GM19455 (cell line): ENCODE measurements at regions not wholly inside any gene's neighbourhood (a gene's known extent, or its start where the extent isn't known, plus 50 kb on each side); places are given as distances from the start of the nearest gene placed in this dataset.
"Not testable (repeated sequence)": the region's sequence is repeated elsewhere in the genome, so short reads cannot be mapped to it uniquely, and the experiment has no call there.

Experiments
- ATAC-seq: cut with Tn5 transposase; IDR thresholded peaks from one replicate; pipeline ENCODE4 v1.9.1; 2021; ENCODE audit not compliant: unreplicated experiment

DNA sequence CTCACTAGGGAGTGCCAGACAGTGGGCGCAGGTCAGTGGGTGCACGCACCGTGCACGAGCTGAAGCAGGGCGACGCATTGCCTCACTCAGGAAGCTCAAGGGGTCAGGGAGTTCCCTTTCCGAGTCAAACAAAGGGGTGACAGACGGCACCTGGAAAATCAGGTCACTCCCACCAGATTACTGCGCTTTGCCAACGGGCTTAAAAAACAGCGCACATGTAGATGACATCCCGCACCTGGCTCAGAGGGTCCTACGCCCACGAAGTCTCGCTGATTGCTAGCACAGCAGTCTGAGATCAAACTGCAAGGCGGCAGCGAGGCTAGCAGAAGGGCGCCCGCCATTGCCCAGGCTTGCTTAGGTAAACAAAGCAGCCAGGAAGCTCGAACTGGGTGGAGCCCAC, 428.5 kb upstream of the SLC39A10 start:
- not testable (repeated sequence) for ATAC-seq

DNA sequence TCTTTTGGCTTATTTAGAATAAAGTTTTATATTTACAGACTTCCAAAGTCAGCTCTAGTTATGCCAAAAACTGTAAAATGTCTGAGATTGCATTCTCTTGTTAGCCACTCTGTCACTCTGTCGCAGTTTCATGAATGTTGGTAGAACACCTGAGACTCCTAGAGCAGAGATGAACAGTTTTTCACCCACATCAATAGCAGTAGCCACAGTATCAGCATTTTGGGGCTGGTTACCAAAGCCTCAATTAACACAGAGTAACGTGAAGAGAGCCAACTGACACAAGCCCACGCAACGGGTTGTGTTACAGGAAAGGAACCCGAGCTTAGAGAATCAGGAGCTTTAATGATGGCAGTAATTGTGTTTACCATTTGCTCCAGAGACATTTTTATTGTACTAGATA, 443.0 kb upstream of the SLC39A10 start:
- no peak for ATAC-seq

DNA sequence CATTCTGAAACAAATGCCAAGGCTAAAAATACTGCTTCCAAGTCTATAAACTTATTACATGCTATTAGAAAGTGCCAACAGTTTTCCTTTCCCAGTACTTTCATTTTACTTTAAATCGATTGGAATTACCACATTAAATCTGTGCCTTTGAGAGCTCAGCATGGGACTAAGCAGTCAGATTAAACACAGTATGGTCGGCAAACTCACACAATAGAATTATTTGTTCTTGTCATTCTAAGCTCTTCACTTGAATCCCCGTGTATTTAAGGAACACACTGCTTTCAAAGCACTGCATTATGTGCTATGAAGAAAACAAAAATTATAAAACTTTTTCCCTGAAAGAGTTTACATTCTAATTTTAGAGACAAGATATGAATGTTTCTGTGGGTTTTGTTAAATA, 444.4 kb upstream of the SLC39A10 start:
- ATAC-seq: no peak

DNA sequence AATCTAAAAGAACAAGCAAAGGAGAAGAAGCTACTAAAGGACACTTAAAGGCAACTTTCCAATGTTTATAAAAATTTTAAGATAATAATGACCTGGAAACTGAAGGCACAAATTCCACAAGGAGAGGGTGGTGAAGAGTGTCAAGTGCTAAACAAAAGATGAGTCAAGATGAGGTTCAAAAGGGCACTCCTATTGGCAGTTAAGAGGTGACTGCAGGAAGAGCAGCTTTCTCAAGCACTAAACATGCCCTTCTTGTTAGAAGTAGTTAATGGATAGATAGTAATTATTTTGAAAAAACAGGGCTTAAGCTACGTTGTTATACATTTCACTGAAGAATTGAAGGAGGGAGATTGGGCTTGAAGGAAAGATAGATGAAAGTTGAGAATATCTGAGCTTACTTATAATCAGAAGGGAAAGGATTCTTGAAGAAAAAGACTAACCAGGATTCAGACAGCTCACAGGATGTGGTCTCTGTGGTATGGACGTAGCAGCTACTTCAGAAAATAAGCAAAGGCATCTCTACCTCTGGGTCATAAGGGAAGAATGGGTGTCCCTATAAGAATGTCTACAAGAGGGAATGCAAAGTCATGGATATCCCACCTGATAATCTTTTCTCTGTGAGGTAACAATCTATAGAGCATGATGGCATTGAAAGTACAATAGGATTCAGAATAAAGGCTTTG, 454.7 kb upstream of the SLC39A10 start:
- ATAC-seq: no peak

DNA sequence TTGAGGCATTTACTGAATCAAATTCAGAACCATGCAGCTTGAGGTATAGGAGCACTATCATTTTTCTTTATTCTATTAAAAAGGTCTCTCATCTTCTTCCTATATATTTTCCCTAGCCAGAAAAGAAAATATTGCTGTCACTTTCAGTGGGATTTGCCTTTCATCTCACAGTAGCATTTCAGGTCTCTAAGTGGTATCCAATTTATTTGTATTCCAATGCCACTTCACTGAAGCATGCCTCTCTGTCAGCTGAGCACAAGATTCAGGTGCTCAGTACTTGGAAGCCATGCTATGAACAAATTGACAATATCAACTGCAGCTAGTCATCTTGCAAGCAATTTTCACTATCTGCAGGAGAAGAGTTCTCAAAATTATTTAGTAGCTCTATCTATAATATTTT, 457.2 kb upstream of the SLC39A10 start:
- no peak for ATAC-seq

DNA sequence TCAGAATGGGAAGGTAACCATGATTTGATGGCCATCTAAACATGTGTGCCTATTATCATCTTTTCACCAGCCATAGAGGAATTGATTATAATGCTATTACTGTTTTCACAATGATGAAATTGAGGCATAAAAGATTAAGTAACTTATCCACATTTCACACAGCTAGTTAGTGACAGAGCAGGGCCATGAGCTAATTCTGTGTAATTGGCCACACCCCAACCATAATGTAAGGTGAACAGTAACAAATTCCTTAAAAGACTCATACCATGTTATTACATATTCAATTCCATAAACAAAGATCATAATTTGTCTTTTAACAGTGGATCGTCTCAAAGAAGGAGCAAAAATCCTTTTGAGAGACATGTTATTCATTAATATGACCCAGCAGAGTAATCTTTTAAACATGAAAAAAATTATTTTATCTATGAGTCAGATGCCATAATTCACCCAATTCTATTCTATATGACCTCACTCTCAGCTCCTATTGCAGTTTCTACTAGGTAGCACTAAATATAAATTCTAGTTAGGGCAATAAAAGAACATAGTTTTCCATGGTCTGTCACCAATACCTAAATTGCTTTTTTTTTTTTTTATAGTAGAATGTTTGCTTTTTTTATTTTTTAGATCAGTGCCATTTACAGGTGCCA, 475.8 kb upstream of the SLC39A10 start:
- ATAC-seq: no peak

DNA sequence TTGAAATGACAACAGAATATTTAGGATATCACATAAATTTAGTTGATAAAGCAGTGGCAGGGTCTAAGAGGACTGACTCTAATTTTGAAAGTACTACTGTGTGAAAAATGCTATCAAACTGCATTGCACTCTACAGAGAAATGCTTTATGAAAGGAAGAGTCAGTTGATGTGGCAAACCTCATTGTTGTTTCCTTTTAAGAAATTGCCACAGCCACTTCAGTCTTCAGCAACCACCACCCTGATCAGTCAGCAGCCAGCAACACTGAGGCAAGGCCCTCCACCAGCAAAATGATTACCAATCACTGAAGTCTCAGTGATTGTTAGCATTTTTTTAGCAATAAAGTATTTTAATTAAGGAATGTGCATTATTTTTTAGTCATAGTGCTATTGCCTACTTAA, 488.7 kb upstream of the SLC39A10 start:
- ATAC-seq: no peak

DNA sequence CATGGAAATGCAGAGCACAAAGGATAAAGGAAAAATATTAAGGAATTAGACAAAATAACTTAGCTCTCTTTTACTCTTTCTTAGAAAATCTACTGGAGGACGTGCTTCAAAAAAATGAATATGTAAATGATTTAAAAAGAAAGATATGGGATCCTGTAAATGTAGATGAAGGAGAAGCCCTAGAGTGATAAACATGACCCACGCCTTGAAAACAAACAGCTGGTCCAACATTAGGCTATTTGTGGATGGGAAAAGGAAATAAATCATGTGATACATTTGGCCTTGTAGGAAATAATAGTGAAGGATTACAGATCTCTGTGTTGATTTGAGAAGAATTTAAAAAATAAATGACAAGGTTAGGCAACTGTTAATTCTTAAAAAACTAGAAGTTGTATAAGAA, 492.1 kb upstream of the SLC39A10 start:
- ATAC-seq: no peak

DNA sequence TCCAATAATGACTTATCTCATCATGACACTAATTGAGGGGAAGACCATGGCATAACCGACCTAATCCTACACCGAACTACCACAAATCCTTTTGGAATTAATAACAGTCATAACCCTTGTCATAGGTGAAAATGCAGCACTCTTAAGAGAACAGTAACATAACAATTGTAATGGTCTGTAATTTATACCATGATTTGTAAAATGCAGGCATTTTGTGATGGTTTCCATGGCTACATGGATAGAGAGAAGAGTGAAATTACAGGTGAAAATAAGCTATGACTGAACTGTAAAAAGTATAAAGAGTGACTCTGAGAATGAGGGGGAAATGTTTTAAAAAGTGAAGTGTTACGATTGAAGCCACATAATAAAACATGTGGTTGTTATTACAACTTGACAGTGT, 494.1 kb upstream of the SLC39A10 start:
- no peak for ATAC-seq

DNA sequence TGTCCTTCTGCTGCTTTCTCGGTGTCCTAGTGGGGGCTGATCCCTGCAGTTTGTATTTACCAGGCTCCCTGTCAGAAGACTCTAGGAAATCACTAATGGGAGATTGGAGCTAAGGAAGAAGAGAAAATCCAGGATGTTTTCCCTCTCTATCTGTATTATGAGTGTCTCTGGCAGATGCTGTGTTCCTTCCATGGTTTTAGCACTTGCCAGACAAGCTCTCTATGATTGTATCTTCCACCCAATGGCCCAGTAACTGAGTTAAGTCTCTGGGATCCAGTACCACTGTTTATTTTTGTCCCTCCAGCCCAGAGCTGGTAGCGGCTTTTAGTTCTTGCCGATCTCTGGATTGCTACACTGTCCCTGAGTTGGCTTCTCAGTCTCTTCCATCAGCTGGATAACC, 494.8 kb upstream of the SLC39A10 start:
- ATAC-seq: no peak

DNA sequence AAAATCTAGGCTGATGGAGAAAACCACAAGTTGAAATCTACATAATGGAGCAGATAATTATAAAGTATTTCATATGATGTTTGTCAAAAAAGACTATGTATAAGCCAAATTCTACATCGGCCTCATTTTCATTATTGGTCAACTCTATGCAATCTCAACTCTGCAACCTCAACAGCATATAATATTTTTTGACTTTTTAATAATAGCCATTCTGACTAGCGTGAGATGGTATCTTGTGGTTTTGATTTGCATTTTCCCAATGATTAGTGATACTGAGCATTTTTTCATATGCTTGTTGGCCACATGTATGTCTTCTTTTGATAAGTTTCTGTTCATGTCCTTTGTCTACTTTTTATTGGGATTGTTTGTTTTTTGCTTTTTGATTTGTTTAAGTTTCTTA, 496.1 kb upstream of the SLC39A10 start:
- ATAC-seq: no peak

DNA sequence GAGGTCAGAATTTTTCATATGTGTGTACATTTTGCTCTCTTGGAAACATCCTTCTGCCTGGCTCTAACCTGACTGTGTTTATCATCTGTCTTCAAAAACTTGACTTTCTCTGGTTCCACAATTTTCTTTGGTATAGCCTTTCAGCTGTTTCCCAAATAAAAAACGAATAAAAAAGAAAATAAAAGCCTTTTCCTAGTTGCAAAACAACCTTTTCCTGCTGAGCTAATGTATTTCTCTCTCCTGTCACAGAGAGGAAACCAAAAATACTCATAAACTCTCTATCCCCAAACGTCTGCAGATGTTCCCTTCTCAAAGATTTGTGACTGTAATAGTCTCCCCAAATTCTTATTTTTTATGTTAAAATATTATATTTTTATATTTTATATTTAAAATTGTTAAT, 505.3 kb upstream of the SLC39A10 start:
- no peak for ATAC-seq

DNA sequence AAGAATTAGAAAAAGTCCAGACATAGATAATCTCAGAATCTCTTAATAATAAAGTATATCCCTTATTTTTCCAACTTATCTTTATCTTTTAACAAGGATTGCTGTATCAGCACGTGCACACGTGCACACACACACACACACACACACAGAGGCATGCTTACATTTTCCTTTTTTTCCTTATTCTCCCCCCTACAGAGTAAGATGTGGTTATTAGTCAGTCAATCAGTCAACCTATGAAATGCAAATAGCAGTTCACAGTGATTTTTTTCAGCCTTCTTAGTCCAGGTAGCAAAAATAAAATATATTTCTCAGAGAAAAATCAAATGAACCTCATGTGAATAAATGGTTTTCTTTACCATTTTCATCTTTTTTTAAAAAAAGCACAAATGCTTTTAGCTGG, 506.2 kb upstream of the SLC39A10 start:
- ATAC-seq: no peak

DNA sequence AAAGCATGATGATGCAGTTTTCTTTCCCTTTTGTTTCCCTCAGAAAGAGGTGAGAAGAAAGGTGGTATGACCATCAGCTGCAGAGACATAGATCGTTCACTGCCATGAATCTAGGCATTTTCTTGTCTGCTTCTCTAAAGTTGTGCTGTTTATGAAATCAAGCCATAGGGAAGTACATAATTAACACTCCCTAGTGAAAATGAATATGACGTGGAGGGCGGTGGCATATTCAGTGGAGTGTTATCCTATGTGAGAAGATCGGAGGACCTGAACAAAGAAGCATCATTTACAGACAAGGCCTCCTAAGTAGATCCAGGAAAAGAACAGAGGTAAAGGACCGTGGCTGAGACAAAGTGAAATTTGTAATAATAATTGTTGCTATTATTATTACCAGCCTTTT, 509.0 kb upstream of the SLC39A10 start:
- no peak for ATAC-seq

DNA sequence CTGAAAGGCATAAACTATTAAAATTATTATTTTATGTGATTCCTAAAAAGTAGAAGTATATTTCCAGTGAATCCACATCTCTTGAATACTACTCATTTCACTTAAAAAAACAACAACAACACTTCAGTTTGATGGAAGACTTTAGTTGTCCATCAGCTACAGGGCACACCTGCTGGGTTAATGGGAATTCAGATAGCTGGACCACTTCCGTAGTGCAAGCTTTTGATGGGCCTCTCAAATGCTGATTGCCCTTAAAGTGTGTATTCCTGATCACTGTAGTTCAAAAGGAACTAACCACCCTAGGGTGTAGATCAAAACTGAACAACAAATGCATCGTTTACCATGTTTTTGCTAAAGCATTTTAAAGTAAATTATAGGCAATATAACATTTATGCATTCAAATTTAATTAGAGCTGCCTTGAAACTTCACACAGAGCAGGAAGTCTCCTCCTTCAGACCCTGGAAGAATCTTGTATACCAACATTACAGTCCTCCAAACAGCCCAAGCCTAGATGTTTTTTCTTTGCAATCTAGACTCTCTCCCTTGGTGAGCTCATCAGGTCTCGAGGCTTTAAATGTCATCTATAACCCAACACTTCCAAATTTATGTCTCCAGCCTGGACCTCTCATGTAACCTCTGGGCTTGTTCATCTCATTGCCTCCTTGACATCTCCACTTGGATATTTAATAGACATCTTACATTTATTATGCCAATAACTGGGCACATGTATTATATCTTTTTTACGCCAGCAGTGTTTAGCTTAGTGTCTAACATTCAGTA, 510.1 kb upstream of the SLC39A10 start:
- no peak for ATAC-seq

DNA sequence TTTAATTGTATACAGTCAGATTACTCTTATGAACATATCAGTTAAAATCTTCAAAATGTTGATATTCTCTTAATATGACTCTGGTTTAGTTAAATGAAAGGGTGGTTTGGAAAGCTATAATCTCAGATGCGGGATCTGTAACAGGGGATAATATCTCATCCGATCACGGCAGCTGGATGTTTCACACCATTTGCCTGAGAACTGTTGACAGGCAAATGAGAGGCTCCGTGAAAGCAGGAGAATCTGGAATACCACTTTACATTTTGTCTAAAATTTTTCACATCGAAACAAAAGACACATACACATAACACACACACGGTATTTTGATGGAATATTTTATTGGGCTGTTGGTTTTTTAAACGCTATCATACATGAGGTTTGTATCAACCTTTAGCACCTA, 518.6 kb upstream of the SLC39A10 start:
- ATAC-seq: no peak

DNA sequence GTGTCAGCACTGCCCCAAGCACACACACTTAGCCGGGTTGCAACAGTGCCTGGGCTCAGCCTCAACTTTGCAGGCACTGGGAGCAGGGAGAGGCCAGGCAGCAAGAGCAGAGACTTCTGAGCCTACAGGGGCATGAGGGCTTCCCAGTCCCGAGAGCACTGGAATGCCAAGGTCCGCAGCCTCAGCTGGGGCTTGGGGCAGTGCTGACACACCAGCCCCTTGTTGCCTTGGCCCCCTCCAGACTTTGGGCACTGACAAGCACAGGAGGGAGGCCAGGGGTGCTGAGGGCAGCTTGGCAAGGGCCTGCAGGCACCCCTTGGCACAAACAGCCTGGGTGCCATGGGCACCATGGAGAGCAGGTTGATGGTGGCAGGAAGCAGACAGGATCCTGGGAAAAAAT, 531.1 kb upstream of the SLC39A10 start:
- not testable (repeated sequence) for ATAC-seq

DNA sequence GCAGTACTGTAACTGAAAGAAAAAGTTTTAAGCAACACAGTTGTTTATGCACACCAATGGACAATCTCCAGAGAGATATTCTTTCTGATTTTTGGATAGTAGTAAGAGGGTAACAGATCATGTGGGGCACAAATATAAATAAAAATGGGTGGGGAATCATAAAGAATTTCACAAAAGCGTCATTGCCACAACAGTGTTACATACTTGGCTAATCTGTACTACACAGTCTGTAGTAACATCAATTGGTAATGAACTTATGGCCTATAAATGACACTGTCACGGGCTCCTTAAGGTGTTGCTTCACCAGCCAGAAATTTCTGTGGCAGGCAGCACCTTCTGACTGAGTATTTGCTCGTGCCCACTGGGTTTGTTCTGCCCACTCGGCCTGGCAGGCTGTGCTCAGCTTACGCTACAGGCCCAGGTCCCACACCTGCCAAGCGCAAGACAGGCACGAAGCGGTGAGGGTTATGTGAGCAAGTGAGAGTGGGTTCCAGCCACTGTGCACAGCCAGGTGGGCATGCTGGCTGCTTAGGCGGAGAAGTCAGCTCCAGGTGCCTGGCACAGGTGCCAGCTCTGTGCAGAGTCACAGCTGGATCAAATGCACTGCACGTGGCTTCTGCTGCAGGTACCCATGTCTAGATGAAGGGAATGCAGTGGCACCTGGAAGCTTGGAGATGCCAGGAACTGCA, 532.5 kb upstream of the SLC39A10 start:
- no peak for ATAC-seq

DNA sequence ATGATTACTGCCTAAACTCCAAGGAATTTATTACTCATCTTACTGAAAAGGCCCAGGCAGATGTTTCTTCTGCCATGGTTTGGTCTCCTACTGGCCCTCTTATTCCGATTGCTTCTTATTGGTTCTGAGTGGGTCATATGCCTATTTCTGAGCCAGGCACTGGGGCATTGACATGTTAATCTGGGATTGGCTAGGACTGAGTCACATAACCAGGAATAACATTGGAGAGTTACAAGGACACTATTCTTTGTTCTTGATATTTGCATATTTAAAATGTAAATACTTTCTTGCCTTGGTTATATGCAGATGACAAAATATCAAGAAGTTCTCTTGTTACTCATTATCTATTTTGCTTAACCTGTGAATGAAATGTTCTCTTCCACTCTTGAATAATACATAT, 534.4 kb upstream of the SLC39A10 start:
- no peak for ATAC-seq

DNA sequence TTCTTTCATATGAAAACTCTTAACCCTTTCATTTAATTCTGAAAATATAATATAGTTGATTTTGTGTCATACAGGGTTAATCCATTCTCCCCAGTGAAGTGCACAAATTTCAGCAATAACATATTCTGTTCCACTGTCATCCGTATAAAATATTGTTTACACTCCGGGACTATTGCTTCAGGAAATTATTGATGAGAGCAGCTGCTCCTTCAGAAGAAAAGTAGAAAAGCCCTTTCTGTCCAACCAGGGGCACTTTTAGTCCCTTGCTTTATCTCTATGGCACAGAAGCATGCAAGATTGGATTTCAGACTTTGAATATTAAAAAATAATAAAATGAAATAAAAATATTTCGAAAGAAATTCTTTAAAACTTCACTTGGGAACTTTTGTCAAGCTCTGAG, 535.7 kb upstream of the SLC39A10 start:
- no peak for ATAC-seq

DNA sequence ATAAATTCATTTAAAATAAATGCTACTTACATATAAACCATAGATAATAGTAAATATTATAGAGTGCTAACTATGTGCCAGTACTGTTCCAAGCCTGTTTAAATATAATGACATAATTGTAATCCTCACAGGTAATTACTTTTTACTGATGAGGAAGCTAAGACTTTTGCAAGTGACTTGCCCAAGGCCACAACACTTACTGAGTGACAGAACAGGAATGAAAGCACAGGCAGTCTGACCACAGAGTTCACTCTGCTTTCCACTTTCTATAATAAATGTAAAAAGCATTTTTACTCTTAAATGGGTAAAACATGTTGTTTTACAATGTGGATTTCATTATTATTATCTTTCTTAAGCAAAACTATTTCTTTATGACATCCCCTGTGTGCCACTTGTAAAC, 537.8 kb upstream of the SLC39A10 start:
- ATAC-seq: no peak

DNA sequence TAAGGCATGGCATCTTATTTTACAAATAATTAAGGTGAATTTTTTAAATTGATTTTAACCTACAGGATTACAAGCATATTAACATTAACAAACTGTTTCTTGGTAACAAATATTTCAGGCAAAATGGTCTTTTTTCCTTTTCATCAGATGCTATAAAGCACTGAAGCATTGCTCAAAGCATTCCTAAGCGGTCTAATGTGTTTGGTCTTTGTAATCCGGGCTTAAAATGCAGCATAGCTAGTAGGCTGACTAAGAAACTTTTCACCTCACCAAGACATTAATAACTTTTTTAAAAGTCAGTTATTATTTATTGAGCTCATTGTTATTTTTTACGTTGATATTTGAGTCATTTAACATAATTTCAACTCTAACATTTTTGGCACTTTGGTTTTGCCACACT, 538.8 kb upstream of the SLC39A10 start:
- ATAC-seq: no peak
